ENCODE measurements at regions not wholly inside any gene's neighbourhood (a gene's known extent, or its start where the extent isn't known, plus 50 kb on each side); places are given as distances from the start of the nearest gene placed in this dataset.
"Not testable (repeated sequence)": the region's sequence is repeated elsewhere in the genome, so short reads cannot be mapped to it uniquely, and the experiment has no call there.

DNA sequence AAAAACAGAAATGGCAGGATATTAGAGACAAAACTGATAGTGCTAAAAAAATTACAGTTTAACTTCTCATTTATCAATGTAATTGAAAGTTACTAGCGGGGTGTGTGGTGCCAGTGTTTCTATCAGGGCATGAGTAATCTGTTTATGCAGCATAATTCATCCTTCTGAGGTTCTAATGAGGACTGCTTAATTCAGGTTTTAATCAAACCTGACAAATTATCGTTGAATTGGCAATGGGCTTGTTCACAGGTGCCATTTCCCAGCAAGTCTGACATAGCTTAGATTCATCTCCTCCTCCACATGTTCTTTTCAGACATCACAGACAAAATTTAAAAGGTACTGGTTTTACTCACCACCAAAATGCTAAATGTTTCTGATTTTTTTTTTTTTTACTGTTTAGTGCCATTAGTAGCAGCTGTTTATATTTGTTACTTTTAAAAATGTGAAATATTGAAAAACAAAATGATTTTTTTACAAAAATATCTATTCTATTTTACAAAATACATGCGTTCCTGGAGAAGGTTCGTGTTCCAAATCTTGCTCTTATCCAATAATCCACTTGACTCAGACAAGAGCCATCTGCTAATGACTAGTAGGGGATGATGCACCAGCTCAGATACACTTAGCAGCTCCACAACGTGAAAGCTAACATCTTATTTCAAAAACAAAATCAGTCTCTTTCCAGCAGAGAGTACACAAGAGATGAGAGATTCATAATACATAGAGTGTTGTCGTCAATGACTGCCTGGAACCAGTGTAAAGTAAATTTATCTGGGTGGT lies 447.7 kb upstream of the DPPA4 start:
- DNase-seq (ENCODE audit: extremely low read depth, low read depth), result no peak

DNA sequence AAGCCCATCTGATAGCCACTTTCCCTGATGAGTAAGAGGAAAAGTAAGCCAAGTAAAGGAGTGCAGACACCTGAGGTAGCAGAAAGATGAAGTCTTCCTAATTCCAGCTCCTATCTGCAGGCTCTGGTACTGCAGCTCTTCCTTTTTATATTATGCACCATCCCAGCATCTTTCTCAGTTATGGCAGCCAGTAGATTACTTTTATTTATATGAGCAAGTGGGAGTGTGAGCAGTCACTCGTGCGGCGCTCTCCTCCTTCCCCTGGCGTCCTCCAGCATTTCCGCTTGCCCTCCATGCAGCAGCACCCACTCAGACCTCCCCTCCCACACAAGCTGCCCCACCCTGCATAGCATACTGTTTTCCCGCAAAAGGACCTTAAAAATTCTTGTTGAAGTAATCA lies 465.9 kb upstream of the DPPA4 start:
- no peak for DNase-seq (ENCODE audit: extremely low read depth, low read depth)

DNA sequence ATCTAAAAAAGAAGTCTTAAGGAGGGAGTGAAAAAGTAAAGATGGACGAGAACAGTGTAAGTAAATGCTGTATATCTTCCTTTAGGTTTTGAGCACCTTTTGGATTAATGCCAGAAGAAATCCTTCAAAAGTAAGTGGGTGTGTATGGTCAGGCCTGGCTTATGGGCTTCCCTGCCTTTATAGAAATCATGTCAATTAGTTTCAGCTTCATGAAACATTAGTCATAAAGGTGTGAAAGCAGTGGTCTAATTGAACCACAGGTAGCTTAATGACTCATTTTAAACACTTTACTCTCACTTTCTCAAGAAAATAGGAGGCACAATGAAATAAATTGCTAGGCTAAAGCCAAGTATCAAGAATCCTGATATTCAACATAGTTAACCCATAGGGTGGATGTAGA lies 467.4 kb upstream of the DPPA4 start:
- DNase-seq (ENCODE audit: extremely low read depth, low read depth), result no peak

DNA sequence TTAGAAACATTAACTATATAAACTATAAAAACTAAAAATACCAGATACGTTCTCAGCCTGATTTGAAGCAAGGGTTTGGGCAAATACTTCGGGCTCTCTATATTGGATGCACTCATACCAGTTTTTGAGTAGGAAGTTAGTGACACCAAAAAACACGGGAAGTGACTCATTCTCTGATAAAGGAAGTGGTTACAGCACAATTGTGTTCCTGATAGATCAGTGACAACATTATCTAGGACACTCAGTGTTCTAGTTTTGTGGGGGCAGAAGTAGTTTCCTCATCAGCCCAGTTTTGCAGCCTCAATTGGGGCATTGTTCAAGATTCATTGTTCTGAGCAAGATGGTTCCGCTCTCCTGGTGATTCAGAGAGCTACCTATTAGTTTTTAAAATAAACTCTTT lies 469.6 kb upstream of the DPPA4 start:
- DNase-seq (ENCODE audit: extremely low read depth, low read depth), result no peak

DNA sequence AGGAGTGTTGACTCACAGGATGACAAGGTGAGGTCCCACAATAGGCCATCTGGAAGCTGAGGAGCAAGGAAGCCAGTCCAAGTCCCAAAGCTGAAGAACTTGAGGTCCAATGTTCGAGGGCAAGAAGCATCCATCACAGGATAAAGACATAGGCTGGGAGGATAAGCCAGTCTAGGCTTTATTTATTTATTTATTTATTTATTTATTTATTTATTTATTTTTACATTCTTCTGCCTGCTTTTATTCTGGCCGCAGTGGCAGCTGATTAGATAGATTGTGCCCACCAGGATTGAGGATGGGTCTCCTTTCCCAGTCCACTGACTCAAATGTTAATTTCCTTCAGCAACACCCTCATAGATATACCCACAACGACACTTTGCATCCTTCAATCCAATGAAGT lies 472.2 kb upstream of the DPPA4 start:
- no peak for DNase-seq (ENCODE audit: extremely low read depth, low read depth)

DNA sequence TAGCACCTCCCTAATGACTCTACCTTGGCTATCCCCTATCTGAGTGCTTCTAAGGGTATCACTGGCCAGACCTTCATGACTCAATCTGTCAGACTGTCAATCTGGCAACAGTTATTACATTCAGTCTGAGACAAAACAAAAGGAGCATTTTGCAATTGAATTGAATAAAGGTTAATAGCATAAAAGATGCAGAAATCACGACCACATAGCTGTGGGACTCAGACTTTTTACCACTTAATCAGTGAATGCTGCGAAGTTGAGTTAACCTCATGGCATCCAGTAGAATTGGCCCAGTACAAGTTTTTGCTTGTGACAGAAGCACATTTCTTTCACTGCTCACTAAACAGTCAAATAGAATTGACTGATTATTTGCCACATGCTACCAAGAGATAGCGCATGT lies 480.7 kb upstream of the DPPA4 start:
- no peak for DNase-seq (ENCODE audit: extremely low read depth, low read depth)

DNA sequence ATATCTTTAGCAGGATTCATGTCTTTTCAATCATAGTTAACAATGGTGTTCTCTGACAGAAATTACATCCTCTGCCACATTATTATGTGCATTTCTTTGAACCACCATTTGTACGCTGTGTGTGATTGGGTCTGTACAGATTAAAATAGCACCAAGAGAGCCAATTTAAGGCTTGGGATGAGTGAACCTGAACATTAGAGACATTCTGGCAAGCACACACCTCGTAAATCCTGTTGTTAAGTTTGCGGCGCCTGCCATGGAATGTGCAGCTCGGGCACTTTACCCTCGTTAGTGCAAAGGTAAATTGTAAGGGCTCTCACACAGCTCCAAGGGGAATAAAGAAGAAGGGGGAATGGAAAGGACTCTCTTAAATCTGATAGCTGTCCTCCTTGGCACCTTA lies 482.4 kb upstream of the DPPA4 start:
- no peak for DNase-seq (ENCODE audit: extremely low read depth, low read depth)

DNA sequence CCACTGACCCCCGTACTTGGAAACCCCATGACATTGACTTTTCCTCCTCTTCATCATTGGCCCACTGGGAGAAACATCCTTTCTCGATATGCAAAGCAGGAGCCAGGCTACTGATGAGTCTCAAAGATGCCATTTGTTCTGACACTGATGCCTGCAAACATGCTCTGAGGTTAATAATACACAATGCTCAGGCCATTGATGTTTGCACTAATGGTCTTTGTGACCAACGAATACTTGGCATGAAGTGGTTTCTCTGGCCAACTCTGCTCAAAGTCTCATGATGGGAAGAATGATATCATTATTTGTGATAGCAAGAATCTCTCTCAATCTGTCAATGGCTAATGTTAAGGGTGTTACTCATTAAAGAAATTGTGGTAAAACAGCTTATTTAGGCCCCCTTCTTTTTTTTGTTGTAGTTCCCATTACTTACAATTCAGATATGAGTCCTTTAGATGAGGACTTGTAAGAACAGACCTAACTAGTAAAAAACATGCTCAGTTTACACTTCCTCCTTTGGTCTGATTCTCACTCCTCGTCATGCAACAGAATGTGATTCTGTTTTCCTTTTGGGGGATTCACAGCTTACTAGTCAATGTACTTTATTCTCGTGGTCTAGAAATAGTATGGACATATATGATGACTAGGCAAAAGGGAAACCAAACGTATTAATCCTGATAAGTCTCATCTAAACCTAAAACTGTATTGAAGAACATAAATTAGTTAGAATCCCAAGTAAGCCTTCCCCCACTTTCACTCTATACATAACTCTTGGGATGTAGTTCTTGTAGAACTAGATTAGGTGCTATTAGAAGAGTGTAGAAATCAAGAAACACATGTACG lies 488.8 kb upstream of the DPPA4 start:
- no peak for DNase-seq (ENCODE audit: extremely low read depth, low read depth)

DNA sequence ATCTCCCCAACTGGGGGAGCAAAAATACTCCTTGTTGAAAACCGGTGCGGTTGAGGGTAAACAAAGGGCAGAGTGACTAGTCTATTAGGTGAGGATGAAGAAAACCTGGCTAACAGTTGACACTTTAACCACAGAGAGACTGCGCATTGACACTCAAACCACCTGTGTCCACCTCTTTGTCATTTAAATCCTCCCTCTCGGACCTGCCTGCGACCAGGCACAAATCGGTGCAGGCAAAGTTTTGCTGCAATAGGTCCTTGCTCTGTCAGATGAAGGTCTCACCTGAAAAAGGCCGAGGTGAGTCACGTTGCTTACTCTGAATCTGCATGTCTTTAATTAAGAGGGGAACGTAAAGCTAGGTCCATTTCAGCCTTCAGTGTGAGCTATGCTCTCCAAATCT lies 494.1 kb upstream of the DPPA4 start:
- DNase-seq (ENCODE audit: extremely low read depth, low read depth), result no peak

DNA sequence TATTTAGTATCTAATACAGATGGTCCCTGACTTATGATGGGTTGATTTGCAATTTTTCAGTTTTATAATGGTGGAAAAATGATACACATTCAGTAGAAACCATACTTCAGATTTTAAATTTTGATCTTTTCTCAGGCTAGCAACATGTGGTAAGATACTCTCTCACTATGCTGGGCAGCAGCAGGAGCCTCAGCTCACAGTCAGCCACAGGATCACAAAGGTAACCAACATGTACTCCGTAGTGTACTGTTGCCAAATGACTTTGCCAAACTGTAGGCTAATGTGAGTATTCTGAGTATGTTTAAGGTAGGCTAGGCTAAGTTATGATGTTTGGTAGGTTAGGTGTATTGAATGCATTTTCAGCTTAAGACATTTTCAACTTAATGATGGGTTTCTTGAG lies 498.6 kb upstream of the DPPA4 start:
- DNase-seq (ENCODE audit: extremely low read depth, low read depth), result no peak

DNA sequence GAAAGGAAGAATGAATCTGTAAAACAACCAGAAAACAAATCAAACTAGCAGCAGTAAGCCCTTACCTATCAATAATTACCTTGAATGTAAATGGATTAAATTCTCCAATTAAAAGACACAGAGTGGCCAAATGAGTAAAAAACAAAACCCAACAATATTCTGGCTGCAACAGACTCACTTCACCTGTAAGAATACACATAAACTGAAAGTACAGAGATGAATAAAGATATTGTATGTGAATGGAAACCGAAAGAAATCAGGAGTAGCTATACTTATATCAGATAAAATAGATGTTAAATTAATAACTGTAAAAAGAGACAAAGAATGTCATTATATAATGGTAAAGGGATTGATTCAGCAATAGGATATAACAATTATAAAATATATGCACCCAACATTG lies 514.5 kb upstream of the DPPA4 start:
- no peak for DNase-seq (ENCODE audit: extremely low read depth, low read depth)

DNA sequence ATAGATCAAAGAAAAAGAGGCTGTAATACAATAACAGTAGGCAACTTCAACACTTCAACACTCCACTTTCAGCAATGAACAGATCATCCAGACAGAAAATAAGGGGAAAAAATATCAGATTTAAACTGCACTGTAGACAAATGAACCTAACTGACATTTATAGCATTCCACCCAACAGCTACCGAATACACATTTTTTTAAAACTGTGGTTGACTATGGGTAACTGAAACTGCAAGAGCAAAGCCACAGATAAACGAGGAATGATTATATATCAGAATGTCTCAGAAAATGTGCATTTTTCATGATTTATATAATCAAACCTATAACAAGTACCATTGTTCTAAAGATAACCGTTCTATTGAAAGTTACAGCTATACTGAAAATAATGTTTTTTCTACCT lies 514.9 kb upstream of the DPPA4 start:
- DNase-seq (ENCODE audit: extremely low read depth, low read depth), result no peak

DNA sequence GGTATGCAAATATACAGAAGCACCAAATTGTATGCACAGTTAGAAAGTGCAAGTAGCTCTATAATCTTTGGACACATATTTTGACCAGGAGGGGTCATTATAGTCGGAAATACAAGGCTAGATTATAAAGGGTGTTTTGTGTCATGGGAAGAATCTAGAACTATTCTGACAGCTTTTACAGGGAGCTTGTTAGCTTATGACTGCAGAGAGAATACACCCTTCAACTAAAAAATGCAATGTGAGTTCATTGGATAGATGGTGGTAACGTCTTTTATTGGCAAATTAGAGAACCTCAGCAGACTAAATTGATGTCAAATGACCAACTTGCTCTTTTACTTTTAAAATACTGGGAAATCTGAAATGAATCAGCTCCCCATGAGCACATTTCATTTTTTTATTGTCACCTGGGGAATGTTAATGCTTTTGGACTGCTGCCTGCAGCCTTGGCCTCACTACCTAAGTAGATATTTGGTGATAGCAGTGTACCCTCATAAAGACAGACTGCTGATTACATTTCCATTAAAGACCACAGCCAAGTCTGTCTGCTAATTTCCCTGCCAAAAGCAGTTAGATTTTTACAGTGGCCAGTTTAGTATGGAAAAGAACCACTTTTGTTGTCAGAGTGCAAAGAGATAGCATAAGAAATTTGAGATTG lies 515.9 kb upstream of the DPPA4 start:
- no peak for DNase-seq (ENCODE audit: extremely low read depth, low read depth)

DNA sequence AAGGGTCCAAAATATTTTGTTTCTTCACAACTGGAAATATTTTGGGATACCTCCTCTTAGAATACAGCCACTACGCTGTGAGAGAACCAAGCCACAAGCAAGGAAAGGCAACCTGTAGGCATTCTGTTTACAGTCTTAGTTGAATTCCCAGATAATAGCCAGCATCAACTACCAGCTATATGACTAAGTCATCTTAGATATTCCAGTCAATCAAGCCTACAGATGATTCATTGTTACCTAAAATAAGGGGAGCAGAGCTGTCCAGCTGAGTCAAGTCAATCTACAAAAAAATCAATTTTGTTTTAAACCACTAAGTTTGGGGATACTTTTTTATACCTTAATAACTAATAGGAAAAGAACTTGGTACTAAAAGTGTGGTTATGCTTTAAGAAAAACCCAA lies 526.4 kb upstream of the DPPA4 start:
- no peak for DNase-seq (ENCODE audit: extremely low read depth, low read depth)

DNA sequence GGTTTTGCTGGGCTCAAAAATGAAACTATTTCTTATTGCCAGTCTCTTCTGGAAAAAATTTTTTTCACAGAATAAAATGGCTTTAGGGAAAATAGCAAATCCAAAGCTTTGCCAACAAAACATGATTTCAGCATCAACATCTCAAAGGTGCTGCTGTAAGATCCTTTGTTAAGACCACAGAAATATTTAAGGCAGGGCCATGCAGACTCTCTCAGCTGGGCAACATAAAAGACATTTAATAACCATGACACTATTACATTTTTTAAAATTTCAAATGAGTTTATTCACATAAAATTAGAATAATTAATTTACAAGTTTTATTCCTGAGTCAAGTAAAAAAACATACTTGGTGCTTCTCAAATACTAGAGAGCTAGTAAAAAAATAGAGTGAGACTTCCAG lies 527.1 kb upstream of the DPPA4 start:
- no peak for DNase-seq (ENCODE audit: extremely low read depth, low read depth)

DNA sequence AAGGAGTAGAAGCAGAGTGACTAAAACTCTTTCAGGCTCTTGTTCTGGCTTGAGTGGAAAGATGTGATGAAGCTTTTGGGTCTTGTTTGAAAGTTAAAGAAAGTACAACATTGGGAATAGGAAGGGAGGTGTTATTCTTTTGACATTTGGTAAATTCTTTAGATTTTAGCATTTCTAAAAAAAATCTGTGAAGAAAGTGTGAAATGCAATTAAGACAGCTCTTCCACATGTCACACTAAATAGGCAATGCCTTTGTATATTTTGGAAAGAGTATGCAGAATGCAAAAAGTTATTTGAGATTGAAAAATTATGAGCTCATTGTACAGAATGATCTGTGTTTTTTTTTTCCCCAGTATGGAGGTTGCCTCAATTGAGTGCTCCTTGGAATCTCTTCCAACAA lies 532.2 kb upstream of the DPPA4 start:
- no peak for DNase-seq (ENCODE audit: extremely low read depth, low read depth)

DNA sequence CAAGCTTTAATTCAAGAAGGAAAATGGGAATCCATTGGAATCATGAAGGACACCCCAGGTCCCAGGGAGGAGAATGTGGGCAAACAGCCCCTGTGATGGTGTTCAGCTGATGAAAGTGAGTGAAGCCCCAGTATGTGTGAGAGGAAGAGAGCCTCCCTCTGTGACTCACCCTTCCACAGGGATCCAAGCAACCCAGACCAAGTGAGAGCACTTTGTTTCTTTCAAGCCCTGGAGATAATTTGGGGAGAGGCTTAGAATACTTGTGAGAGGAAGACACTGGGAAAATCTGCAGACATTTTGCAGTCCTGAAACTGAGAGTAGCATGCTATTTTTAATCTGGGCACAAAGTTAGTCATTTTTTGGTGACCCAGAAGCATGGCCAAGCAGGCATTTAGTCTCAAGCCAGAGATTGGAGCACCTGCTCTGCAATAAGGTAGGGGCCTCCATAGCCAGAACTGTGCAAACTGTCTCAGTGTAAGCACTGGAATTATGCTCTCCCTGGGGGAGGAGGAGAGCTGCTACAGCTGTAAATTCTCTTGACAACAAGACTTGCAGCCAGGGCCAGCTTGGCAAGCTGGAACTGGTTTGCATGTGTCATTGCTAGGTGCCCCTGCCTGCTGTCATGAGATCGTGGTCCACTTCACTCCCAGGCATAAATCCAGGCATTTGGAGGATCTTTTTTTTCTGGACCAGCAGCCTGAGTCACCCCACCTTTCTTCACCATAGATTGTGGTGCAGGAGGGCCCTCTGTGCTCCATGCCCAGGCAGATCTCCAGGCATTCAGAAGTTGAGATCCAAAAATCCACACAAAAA lies 537.8 kb upstream of the DPPA4 start:
- DNase-seq (ENCODE audit: extremely low read depth, low read depth), result no peak

DNA sequence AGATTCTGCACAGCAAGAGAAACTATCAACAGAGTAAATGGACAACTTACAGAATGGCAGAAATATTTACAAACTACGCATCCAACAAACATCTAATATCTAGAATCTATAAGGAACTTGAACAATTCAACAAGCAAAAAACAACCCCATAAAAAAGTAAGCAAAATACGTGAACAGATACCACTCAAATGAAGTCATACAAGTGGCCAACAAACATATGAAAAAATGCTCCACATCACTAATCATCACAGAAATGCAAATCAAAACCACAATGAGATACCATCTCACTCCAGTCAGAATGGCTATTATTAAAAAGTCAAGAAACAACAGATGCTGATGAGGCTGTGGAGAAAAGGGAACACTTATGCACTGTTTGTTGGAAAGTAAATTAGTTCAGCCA lies 540.3 kb upstream of the DPPA4 start:
- DNase-seq (ENCODE audit: extremely low read depth, low read depth), result not testable (repeated sequence)

DNA sequence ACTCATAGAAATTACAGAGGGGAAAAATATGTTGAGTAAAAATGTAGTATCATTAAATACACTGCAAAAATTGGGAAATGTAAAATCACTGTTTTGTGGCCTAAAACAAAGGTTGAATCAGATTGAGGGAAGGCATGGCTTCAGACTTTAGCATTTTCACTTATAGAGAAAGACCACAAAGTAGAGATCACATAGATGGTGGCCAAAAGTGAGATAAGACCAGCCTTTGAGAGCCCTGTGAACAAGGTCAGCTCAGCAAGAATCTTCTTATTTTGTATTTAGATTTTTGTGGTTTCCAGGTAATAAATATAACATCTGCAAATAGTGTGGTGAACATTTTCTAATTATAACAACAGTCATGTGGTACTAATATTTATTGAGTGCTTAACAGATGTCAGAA lies 544.8 kb upstream of the DPPA4 start:
- DNase-seq (ENCODE audit: extremely low read depth, low read depth), result no peak

DNA sequence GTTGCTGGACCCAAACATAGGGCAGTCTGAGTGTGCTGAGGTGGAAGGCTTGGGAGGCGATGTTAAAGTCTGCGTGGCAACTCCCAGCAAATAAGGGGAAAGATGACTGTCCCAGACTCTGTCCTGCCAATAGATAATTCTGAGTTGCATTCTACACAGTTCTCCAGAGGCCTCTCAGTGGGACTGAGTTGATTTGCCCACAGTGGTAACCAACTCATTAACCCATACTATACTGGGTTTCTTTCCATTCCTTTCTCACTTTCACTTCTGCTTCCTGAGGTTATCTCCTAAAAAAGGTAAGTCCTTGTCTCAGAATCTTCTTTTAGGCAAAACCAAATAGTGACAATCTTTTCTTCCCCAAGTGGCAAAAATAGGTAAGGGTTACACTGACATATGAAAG lies 549.9 kb upstream of the DPPA4 start:
- DNase-seq (ENCODE audit: extremely low read depth, low read depth), result no peak

DNA sequence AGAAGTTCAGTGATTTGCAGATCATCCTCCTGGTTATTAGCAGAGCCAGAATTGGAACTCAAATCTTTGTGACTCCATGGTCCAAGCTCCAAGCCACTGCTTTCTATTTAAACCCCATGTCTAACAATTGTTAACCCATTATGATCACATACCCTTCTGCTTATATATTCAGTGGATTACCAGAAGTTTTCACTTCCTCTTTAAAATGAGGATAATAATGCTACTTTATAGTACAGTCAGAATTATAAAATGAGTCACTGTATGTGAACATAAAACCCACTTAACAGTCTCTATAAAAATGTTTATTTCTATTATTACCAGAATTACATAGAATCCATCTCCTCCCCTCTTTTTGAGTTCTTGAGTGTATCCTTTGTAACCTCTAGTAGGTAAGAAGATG lies 550.7 kb upstream of the DPPA4 start:
- no peak for DNase-seq (ENCODE audit: extremely low read depth, low read depth)
